Fibroblast of lung (primary cell): ENCODE measurements at regions not wholly inside any gene's neighbourhood (a gene's known extent, or its start where the extent isn't known, plus 50 kb on each side); places are given as distances from the start of the nearest gene placed in this dataset.

Source experiments
- DNase-seq, 2 donors: peaks; one replicate each; pipeline versions ENCODE4 v3.0.0 to v3.0.0-alpha.2; 2010; ENCODE audit warnings: low read depth in 2 of 2
- H2AFZ ChIP-seq: 2 replicates; pipeline ENCODE4 v1.5.1; 2012; ENCODE audit warnings: low read length, control low read depth, inconsistent platforms
- H3K27ac ChIP-seq: 2 replicates; pipeline ENCODE4 v1.5.1; 2011; ENCODE audit warnings: low read length, control low read depth; ENCODE audit not compliant: insufficient read depth
- H3K27me3 ChIP-seq: 2 replicates; pipeline ENCODE4 v1.5.1; 2011; ENCODE audit warnings: mild to moderate bottlenecking, low read length; ENCODE audit not compliant: control insufficient read depth, insufficient read depth
- H3K36me3 ChIP-seq: 2 replicates; pipeline ENCODE4 v1.5.1; 2011; ENCODE audit warnings: low read length; ENCODE audit not compliant: control insufficient read depth, insufficient read depth
- H3K4me1 ChIP-seq: 2 replicates; pipeline ENCODE4 v1.5.1; 2011; ENCODE audit warnings: low read length; ENCODE audit not compliant: control insufficient read depth, insufficient read depth; ENCODE audit errors: extremely low read depth
- H3K4me2 ChIP-seq: 2 replicates; pipeline ENCODE4 v1.5.1; 2011; ENCODE audit warnings: low read length, control low read depth; ENCODE audit not compliant: insufficient read depth; ENCODE audit errors: extremely low read depth
- H3K4me3 ChIP-seq, 4 experiments: fragments of 200-600 bp in 1 of 4; sonication (generic) in 1 of 4; replicated peaks in 1 of 4; 2 replicates each; pipeline ENCODE4 v1.5.1; 2011 to 2016; ENCODE audit warnings: low read length in 4 of 4, low read depth in 3 of 4, mild to moderate bottlenecking in 3 of 4, control low read depth in 2 of 4, inconsistent platforms in 1 of 4, mixed read lengths in 1 of 4; ENCODE audit not compliant: insufficient read depth in 1 of 4; ENCODE audit errors: control extremely low read depth in 1 of 4
- H3K79me2 ChIP-seq: 2 replicates; pipeline ENCODE4 v1.5.1; 2012; ENCODE audit warnings: mild to moderate bottlenecking, low read length, inconsistent platforms; ENCODE audit not compliant: control insufficient read depth, insufficient read depth
- H3K9ac ChIP-seq: 2 replicates; pipeline ENCODE4 v1.5.1; 2011; ENCODE audit warnings: mild to moderate bottlenecking, low read length, control low read depth; ENCODE audit not compliant: insufficient read depth
- H3K9me3 ChIP-seq: 2 replicates; pipeline ENCODE4 v1.5.1; 2012; ENCODE audit warnings: low read depth, low read length; ENCODE audit not compliant: control insufficient read depth, insufficient read depth
- H4K20me1 ChIP-seq: 2 replicates; pipeline ENCODE4 v1.5.1; 2011; ENCODE audit warnings: low read length; ENCODE audit not compliant: control insufficient read depth, insufficient read depth; ENCODE audit errors: extremely low read depth
- EZH2 ChIP-seq: IDR thresholded peaks from 2 replicates; pipeline ENCODE4 v1.5.1; 2012; ENCODE audit warnings: low read length, control low read depth, mild to moderate bottlenecking; ENCODE audit errors: missing control alignments
- TF ChIP-seq, protein P1 (sequence below), 2 donors: IDR thresholded peaks in 1 of 2; conservative IDR thresholded peaks in 1 of 2; 1 replicate in 1 of 2; 2 replicates in 1 of 2; pipeline ENCODE4 v1.5.1; 2011 to 2012; ENCODE audit warnings: low read length in 2 of 2, control low read depth in 1 of 2, inconsistent platforms in 1 of 2, low read depth in 1 of 2, mild to moderate bottlenecking in 1 of 2

DNA sequence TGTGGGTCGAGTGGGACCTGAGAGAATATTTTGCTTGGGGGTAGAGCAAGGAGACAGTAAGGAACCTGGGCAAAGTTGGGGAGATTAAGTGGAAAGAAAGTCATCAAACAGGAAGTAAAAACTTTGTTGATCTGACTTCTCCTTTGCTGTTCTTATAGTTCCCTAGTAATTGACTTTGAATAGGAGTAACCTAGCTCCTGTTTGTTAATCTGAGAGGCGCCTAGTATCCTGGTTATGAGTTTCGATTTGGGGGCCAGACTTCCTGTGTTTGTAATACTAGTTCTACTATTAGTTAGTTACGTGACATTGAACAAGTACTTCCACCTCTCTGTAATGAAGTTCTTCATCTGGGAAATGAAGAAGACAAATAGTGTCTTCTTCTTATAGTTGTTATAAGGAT is 99.1 kb downstream of the ZNF365 start:
- H3K36me3 ChIP-seq: no peaks in the 10 kb centered on the region
- TF ChIP-seq, protein P1, sequence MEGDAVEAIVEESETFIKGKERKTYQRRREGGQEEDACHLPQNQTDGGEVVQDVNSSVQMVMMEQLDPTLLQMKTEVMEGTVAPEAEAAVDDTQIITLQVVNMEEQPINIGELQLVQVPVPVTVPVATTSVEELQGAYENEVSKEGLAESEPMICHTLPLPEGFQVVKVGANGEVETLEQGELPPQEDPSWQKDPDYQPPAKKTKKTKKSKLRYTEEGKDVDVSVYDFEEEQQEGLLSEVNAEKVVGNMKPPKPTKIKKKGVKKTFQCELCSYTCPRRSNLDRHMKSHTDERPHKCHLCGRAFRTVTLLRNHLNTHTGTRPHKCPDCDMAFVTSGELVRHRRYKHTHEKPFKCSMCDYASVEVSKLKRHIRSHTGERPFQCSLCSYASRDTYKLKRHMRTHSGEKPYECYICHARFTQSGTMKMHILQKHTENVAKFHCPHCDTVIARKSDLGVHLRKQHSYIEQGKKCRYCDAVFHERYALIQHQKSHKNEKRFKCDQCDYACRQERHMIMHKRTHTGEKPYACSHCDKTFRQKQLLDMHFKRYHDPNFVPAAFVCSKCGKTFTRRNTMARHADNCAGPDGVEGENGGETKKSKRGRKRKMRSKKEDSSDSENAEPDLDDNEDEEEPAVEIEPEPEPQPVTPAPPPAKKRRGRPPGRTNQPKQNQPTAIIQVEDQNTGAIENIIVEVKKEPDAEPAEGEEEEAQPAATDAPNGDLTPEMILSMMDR (conservative IDR thresholded peaks at IDR 0.05 in 1 of 2, IDR thresholded peaks at IDR 0.05 in 1 of 2; ENCODE audit: low read depth in 1 of 2, low read length in 2 of 2): no peak
- no peak for TF ChIP-seq EZH2
- no peak for DNase-seq
- no peaks in the 10 kb centered on the region for H4K20me1 ChIP-seq
- no peak overlapping the region for H3K4me2 ChIP-seq
- H3K9ac ChIP-seq: no peak overlapping the region
- H3K4me3 ChIP-seq: no peak overlapping the region
- no peaks in the 10 kb centered on the region for H3K4me1 ChIP-seq
- no peaks in the 10 kb centered on the region for H3K9me3 ChIP-seq
- H2AFZ ChIP-seq: no peak overlapping the region
- H3K27ac ChIP-seq: no peak overlapping the region
- H3K27me3 ChIP-seq: no peaks in the 10 kb centered on the region
- no peaks in the 10 kb centered on the region for H3K79me2 ChIP-seq

DNA sequence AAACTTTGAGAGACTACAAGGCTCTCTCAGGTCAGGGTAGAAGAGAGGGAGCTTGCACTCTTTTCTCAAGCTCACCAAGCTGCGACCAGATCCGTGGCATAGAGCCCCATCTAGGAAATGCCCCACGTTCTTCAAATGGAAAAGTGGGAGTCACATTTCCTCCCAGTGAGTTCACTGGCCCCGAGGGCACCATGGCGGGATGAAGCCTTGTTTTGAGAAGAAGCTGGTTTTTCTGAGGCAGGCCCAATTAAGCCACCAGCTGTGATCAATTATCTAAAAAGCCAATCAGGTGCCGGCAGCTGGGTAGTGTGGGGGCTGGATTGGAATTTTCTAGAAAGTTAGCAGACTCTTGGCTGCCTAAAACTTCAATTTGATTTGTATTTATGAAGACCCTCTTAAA is 101.4 kb downstream of the ZNF365 start:
- Histone ChIP-seq H3K27ac (no peak overlapping the region), H3K4me1 (no peaks in the 10 kb centered on the region), H3K27me3 (no peaks in the 10 kb centered on the region), H4K20me1 (no peaks in the 10 kb centered on the region), H3K4me3 (no peak overlapping the region), H2AFZ (no peak overlapping the region), H3K9ac (no peak overlapping the region), H3K36me3 (no peaks in the 10 kb centered on the region), H3K9me3 (no peaks in the 10 kb centered on the region), H3K4me2 (no peak overlapping the region), H3K79me2 (no peaks in the 10 kb centered on the region)
- TF ChIP-seq EZH2: no peak
- TF ChIP-seq, protein P1 (conservative IDR thresholded peaks at IDR 0.05 in 1 of 2, IDR thresholded peaks at IDR 0.05 in 1 of 2; ENCODE audit: low read depth in 1 of 2, low read length in 2 of 2): no peak
- no peak for DNase-seq

DNA sequence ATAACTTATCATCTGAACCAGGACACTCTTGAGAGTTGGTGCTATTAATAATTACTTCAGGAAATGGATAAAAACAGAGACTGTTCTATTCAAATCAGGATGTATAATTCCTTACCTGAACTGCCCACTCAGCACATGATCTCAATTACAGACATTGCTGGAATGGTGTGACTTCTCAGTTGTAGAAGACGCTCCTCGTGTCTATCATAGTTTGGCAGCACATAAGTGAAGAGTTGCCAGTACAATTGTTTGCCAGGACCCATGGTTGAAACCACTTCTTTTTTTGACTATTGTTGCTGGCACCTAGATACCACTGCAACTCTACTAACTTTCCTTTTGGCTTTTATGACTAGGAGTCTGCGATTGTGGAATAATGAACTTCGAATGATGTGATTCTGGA is 105.4 kb downstream of the ZNF365 start:
- Histone ChIP-seq H3K4me1 (no peaks in the 10 kb centered on the region), H3K27me3 (no peaks in the 10 kb centered on the region), H3K9ac (no peak overlapping the region), H4K20me1 (no peaks in the 10 kb centered on the region), H3K27ac (no peak overlapping the region), H3K9me3 (no peaks in the 10 kb centered on the region), H2AFZ (no peak overlapping the region), H3K4me2 (no peak overlapping the region), H3K36me3 (no peaks in the 10 kb centered on the region), H3K79me2 (no peaks in the 10 kb centered on the region), H3K4me3 (no peak overlapping the region)
- TF ChIP-seq, protein P1 (conservative IDR thresholded peaks at IDR 0.05 in 1 of 2, IDR thresholded peaks at IDR 0.05 in 1 of 2; ENCODE audit: low read depth in 1 of 2, low read length in 2 of 2): no peak
- TF ChIP-seq EZH2: no peak
- DNase-seq: no peak
